DND-41 (cell line): ENCODE measurements at regions not wholly inside any gene's neighbourhood (a gene's known extent, or its start where the extent isn't known, plus 50 kb on each side); places are given as distances from the start of the nearest gene placed in this dataset.

ENCODE experiments used
- CTCF ChIP-seq: IDR thresholded peaks from 2 replicates; pipeline ENCODE4 v1.5.1; 2012; ENCODE audit warnings: borderline replicate concordance, low read length, moderate library complexity, mild to moderate bottlenecking; ENCODE audit not compliant: poor library complexity, severe bottlenecking; ENCODE audit errors: extremely low read depth
- EZH2 ChIP-seq: IDR thresholded peaks from 3 replicates; pipeline ENCODE4 v1.6.1; 2012; ENCODE audit warnings: borderline replicate concordance, low read depth, mild to moderate bottlenecking, moderate library complexity, low read length, inconsistent platforms; ENCODE audit not compliant: severe bottlenecking

DNA sequence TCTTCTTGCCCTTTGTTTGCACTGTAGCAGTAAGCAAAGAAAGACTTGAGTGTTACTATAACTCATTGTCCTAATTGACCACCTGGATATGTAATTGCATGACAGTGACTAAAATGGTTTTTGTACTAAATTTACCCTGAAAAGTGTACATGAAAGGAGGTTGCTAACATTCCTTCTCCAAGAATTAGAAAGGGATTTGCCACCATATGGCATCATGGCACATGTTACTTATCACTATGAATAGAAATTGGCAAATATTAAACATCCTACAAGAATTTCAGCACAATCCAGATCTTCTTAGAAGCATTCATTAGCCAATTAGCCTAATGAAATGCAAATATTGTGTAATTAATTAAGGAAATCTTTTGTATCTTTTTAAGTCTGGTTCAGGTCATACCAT lies 834.2 kb downstream of the STPG2 start:
- TF ChIP-seq CTCF (no peak), EZH2 (no peak)
